ENCODE measurements at regions not wholly inside any gene's neighbourhood (a gene's known extent, or its start where the extent isn't known, plus 50 kb on each side); places are given as distances from the start of the nearest gene placed in this dataset.

DNA sequence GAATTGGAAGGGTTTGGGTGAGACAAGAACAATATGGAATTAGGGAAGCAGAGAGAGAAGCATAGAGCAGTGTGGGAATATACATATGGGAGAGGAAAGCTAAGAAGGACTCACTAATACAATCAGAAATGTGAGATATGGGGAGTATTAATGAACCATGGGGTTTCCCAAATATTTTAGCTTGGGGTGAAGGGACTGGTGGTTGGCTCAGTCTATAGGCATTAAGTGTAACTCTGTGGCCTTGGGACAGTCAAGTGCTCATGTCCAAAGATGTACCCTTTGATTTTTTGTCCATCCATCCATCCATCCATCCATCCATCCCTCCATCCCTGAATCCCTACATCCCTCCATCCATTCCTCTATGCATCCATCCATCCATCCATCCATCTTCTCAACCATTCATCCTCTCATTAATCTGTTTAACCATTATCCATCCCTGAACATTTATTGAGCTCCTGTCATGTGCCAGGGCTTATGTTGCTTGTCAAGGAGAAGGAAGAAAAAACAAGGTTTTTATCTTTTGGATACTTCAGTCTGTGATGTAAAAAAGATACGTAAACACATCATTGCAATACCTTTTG is 263.4 kb upstream of the CHD6 start:
- DNase-seq (ENCODE audit: low read depth in 3 of 3): no peak

DNA sequence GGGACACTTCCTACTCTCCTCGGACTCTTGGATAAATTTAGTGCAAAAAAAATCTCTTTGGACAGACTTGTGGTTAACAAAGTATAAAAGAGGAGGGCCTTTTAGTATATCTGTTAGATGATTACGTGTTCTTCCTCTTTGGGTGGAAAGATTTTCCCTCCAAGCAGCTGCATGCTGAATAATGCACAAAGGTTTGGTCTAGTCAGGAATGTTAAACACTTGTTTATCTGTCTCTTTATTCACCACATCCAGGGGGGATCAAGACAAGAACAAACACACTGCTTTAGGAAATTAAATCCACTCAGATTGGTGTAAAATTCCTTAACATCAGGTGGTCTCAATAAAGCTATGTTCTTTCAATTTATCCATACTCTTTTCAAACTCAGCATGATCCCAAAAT is 260.9 kb upstream of the CHD6 start:
- DNase-seq (ENCODE audit: low read depth in 3 of 3): no peak

DNA sequence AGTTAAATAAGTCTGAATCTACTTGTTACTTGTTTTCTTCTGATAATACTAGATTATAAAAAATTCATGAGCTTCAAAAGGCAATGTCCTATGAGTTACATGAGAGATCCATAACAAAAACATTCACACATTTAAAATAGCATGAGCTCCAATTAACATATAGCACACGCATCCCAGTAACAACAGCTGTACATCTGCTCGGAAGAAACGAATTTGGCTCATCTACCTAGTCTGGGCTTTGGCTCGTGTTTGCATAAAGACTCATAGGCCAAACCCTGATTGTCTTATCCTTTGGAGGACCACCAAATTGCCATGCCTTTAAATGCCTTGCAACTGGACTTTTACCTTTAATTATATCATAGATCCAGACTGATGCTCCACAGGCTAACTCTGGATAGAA is 259.7 kb upstream of the CHD6 start:
- DNase-seq (ENCODE audit: low read depth in 3 of 3): no peak

DNA sequence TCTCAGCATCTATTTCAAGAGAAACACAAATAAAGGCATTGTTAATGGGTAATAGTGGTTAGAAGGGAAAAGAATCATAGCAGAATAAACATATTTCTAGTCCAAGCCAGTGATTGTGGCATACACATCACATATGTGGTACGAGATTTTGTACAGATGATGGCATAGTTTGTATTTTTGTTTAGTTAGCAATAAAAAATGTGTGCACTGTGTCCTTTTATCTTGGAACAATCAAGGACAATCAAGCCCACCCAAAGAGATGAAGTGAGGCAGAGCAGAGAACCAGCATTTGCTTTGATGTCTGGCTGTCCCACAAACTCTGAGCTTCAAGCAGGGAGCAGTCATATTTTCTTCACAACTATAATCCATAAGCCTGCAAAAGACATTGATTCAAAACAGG is 256.5 kb upstream of the CHD6 start:
- DNase-seq (ENCODE audit: low read depth in 3 of 3): no peak

DNA sequence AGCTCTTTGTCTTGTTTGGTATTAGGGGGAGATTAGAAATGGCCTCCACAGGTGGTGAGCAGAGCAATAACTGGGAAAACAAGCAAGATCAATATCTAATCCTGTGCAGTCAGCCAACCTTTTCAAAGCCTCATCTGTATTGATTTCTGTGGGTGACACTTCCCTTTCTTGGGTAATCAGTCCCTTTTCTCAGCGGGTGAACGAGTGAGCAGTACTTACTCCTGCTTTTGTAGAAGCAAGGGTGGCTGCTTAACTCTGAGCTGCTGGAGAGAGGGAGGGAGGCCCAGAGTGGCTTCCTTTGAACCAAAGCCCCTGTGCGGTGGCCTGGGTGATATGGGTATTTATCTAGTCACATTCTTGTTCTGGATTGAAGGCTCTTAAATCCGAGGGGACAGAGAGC is 254.8 kb upstream of the CHD6 start:
- no peak for DNase-seq (ENCODE audit: low read depth in 3 of 3)

DNA sequence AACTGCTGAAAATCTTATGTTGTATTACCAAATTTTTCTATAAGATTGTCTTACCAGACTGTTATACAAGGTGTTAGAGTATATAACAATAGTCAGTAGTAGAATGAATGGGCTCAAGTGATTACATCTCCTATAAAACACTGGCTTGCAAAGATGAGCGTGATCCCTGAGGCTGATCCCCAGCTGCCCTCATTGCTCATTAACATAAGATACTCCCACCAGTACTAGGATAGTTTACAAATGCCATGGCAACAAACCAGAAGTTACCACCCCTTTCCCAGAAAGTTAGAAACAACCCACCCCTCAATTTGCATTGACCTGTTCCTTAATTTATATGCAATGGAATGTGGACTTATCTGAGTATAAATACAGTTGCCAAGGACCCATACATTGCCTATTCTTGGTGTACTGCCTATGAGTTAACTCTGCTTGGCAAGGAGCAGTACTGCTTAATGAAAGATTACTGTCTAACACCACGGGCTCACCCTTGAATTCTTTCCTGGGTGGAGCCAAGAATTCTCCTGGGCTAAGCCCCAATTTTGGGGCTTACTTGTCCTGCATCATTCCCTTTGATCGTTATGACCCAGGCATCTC is 252.8 kb upstream of the CHD6 start:
- no peak for DNase-seq (ENCODE audit: low read depth in 3 of 3)

DNA sequence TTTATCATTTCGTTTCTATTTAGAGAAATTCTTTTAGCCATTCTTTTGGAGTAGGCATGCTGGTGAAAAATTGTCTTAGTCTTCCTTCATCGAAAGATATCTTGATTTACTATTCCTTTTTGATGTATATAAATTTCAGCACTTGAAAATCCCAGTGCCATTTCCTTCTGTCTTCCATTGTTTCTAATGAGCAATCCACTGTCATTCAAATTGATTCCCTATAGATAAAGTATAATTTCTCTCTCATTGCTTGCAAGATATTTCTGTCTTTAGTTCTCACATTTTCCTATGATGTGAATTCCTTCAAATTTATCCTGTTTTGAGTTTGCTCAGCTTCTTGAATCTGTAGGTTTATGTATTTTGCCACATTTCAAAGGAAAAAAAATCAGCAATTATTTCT is 251.1 kb upstream of the CHD6 start:
- no peak for DNase-seq (ENCODE audit: low read depth in 3 of 3)

DNA sequence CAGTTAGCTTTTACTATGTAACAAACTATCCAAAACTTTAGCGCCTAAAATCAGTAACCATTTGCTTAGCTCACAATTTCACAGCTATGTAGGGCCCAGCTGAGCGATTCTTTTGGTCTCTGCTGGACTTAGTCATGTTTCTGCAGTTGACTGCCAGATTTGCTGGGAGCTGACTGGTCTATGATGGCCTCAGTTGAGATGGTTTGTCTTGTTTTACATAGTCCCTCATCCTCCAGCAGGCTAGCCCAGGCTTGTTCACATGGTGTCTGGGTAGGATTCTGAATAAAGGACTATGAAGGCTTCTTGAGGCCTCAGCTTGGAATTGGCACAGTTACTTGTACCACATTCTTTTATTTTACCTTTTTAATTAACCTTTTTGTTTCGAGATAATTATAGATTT is 247.8 kb upstream of the CHD6 start:
- no peak for DNase-seq (ENCODE audit: low read depth in 3 of 3)

DNA sequence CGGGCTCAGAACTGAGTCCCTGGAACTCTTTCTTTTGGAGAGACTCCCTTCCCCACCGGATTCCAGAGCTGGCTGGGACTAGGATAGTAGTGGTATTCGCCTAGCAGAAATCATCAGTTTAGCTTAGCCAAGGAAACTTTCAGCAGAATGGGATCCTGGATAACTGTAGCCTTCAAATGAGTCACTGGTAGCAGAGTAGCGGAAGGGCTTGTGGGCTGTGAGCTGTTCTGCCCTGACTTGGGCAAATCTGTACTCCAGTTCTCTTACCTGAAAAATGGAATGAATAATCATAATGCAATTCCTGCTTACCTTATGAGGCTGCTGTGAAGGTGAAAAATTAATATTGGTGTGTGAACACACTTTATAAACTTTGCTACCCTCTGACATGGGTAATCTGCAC is 244.3 kb upstream of the CHD6 start:
- no peak for DNase-seq (ENCODE audit: low read depth in 3 of 3)

DNA sequence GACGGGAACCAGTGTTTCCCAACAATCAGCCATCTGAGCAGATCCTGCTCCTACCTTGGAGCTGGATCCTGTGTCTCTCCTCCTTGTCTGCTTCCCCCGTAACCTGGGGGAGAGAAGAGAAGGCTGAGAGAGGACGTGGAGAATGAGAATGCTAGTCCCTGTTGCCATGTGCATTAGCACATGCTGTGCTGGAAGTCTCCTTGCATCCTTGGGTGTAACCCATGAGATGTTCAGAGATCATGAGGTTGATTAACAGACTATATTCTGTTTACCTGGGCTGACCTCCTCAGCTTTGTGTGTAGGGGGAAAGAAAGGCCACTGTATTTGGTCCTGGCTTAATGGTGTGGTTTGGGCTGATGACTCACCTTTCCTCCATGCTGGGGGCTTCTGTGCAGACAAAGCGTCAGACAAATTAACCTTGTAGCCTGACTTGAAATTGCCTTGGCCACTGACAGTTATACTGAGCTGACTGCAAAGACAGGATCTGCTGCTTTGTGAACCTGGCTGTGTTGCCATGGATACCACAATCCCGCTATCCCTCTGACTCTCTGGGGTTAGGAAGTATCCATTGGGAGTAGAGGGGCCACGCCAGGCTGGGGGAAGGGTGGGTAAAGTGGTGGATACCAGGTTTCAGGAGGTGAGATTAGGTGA is 243.7 kb upstream of the CHD6 start:
- DNase-seq (ENCODE audit: low read depth in 3 of 3): no peak

DNA sequence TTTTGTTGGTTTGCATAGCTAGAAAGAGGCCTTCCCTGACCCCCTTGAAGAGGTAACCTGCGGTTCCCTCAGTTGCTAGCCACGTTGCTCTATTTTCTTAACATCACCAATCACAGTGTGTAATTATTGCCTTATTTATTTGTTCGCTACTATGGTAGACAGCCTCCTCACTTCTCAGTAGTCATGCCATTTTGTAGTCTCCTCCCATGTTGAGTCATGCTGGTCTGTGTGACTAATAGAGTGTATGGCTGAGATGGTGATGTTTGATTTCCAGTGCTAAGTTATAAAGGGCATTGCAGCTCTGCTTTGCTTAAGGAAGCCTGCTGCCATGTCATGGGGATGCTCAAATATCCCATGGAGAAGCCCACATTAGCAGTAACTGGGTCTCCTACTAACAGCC is 236.6 kb upstream of the CHD6 start:
- no peak for DNase-seq (ENCODE audit: low read depth in 3 of 3)

DNA sequence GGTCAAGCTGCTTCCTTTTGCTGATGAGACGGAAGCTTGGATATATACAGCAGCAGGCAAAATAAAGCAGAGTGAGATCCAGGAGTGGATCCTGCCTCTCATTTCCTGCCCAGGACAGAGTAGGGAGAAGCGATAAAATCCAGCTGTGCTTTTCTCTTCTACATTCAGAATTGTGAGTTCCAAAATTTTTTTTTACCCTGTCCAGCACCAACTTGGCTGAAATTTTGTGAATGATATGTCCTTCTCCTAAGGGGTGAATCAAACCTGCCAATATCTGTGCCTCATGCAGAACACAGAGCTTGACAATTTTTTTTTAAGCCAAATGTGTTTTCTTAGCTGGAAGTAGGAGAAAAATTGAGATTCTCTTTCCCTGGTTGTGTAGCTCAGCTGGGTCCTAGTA is 235.6 kb upstream of the CHD6 start:
- no peak for DNase-seq (ENCODE audit: low read depth in 3 of 3)

DNA sequence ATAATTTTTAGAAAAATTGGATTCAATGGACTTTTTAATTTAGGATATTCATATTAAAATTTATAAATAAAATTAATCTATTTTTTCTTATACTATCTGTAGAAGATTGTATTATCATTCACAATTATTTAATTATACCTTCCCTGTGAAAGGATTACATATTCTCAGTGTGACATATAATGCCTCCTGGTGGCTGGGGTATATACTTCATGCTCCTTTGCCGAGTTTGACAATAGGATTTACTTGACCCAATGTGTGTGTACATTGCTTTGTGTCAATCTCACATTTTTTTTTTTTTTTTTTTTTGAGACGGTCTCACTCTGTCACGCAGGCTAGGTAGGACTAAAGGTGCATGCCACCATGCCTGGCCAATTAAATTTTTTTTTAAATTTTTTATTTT is 230.0 kb upstream of the CHD6 start:
- DNase-seq (ENCODE audit: low read depth in 3 of 3): no peak

DNA sequence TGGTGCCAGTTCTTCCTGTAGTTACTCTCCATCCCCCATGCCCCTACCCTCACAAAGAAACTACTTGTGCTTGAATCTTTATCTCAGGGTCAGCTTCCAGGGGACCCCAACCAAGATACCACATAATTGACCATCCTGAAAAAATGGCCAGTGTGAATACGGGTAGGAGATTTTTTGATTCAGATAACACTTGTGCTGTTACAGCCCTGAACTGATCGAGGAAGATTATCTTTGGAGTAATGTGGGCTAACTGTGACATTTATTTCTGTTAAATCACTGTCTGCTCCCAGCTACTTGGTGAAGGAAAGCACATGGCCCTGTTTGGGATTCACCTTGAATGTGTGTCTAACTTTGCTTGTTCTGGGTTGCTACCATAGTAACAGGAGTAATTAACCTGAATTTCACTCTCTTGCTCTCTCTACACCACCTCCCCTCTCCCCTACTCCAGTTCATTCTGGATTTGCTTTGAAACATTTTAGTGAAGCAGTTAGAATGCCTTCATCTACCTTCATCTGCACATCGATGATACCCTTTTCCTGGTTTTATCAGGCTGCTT is 219.6 kb upstream of the CHD6 start:
- no peak for DNase-seq (ENCODE audit: low read depth in 3 of 3)

DNA sequence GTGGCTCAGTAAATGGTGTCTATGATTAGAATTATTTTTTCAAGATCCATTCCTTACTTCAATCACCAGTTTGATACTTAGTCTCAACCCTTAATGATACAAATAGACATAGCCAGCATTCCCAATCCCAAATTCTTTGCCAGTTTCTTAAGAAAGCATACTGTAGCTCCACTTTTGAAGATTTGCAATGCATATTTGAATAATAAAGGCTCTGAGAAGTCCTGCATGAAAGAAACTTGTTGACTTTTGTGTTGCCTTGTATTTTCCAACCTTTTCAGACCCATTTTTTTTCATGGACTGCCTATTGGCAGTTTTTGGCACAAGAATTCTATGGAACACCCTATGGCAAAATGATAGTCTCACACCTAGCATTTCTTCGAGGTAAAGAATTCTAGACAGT is 215.6 kb upstream of the CHD6 start:
- no peak for DNase-seq (ENCODE audit: low read depth in 3 of 3)

DNA sequence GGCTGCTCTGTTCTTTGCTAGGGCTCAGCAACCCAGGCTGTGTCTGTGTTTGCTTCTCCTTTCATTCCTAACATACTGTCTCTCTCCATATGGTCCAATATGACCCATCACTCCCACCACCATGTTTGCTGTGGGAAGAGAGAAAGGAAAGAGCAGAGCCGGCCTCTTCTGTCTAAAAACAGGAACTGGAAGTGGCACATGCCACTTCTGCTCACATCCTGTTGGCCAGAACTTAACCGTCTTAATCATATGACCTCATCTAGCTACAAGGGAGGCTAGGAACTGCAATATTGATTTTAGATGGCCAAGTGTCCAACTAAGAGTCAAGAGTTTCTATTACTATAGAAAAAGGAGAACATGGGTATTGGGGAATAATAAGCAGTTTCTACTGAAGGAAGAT is 212.5 kb upstream of the CHD6 start:
- no peak for DNase-seq (ENCODE audit: low read depth in 3 of 3)

DNA sequence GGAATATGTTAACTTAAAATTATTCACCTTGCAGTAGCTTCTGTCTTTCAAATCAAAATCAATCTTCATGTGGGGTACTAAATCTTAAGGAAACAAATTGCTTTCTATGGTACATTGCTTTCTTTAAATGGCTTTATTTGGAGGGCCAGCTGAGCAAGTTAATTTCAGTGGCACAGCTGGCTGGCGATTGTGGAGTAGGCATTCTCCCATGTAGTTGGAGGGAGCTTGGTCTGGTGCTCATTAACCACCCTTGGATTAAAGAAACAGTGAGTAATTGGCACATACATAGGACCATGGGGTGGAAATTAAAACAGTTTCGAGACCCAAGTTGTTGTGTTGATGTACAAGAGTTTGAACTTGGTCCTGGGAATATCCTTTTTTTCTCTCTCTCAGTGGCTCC is 201.3 kb upstream of the CHD6 start:
- DNase-seq (ENCODE audit: low read depth in 3 of 3): no peak

DNA sequence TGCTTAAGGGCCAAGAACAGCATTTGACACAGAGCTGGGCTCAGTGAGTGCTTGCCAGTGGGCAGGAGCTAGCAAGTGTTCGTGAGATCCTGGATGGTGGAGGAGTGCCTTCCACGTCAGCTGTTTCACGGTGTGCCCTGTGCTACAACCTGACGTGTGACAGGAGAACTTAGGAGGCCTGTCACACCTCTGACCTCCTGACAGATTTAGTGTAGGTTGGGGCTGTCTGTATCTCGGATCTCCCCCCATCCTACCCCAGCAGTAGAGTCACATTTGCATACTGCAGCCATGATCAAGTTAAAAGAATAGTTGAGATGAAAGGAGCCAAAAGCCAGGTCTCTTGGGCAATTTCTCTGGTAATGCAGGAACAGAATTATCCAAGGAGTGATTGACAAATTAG is 200.8 kb upstream of the CHD6 start:
- no peak for DNase-seq (ENCODE audit: low read depth in 3 of 3)

DNA sequence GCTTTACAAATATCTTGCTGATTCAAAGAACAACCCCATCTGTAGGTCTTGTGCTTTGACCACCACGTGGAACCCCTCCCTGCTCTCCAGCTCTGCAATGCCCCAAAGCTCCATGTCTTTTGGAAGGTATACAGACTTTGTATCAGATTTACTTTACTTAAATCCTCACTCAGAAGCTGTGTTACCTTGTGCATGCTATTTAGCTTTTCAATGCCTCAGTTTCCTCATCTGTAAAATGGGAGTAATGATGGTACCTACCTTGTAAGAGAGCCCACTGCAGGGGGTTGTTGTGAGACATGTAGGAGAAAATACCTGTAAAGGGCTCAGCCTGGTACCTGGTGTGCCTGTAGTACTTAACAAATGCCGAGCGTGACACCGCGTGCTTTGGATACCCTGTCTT is 200.2 kb upstream of the CHD6 start:
- no peak for DNase-seq (ENCODE audit: low read depth in 3 of 3)

DNA sequence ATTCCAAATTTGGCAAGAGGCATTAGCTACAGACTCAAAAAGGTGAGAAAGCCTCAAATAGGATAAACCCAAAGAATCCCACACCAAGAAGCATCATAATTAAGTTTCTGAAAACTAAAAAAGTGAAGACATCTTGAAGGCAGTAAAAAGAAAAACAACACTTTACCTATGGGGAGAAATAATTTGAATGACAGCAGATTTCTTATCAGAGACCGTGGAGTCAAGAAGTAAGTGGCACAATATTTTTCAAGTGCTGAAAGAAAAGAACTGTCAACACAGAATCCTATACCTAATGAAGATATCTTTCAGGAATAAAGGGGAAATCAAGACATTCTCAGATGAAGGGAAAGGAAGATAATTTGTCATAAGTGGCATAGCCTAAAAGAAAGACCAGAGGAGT is 193.3 kb upstream of the CHD6 start:
- DNase-seq (ENCODE audit: low read depth in 3 of 3): no peak

DNA sequence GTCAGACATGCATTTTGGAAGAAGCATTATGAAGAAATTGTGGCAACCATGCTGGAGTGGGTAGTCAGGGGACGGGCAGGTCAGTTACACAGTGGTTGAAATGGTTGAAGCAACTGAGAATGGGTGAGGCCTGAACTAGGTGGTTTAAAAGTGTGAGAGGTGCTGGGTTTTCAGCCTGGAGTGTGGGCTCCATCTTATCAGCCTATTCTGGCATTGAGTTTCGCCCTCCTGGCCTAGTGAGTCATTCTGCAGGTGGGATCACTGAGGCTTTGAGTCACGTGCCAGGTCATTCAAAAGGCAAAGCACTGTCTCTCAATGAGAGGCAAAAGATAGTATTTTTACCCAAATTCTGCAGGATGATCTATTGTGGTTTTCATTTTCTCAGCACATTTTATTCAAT is 181.9 kb upstream of the CHD6 start:
- DNase-seq (ENCODE audit: low read depth in 3 of 3): no peak

DNA sequence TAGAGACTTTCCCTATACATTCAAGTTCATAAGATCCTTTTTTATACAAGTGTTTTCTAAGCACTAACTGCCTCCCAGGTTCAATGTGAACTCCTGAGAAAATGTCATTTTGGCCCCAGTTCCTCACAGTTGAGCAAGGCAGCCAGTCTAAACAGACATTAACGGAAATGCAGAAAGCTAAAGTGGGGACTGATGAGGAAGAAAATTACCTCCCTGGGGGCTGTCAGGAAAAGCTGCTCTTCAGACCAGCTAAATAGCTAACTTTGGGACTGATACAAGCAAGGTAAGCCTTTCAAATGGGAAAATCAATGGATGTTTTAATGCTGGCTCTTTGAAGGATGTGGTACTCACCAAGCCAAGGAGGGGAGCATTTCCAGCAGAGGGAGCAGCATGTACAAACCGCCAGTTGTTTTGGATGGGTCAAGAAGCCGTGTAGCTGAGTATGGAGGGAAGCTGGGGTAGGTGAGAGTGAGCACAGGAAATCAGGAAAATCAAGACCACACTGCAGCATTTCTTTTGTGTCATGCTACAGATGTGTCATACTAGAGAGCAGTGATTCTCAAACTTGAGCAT is 180.8 kb upstream of the CHD6 start:
- no peak for DNase-seq (ENCODE audit: low read depth in 3 of 3)

DNA sequence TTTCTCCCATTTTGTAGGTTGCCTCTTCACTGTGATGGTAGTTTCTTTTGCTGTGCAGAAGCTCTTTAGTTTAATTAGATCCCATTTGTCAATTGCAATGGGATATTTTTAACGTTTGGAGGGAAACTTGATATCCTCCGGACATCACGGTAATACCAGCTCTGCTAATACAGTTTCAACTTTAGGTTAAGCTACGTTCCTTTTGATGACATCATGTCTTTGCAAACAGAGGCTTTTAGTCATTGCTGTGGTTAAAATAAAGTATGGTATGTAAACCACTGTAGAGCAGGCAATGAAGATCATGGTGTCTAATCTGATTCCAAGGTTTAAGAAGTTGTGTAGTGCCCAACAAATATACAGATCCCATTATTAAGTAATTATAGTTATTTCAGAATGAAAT is 168.0 kb upstream of the CHD6 start:
- no peak for DNase-seq (ENCODE audit: low read depth in 3 of 3)
